ENCODE measurements at regions not wholly inside any gene's neighbourhood (a gene's known extent, or its start where the extent isn't known, plus 50 kb on each side); places are given as distances from the start of the nearest gene placed in this dataset.

GRCh38 chr17:77435272-77436057, 294.7 kb downstream of the SEC14L1 start:
- no peak for DNase-seq

- no peak for DNase-seq
Measured at GRCh38 chr17:77436058-77436442, 295.3 kb downstream of the SEC14L1 start.

GRCh38 chr17:77436481-77436880, 295.7 kb downstream of the SEC14L1 start:
- DNase-seq, result no peak

GRCh38 chr17:77437017-77437416, 296.2 kb downstream of the SEC14L1 start:
- peak; percentile 81 for DNase-seq

- no peak for DNase-seq
Measured at GRCh38 chr17:77437747-77438146, 297.0 kb downstream of the SEC14L1 start.

- DNase-seq, result peak; percentile 60
Measured at GRCh38 chr17:77438241-77439188, 297.7 kb downstream of the SEC14L1 start.

GRCh38 chr17:77439189-77440018, 298.6 kb downstream of the SEC14L1 start:
- DNase-seq, result no peak

GRCh38 chr17:77440560-77440981, 299.8 kb downstream of the SEC14L1 start:
- DNase-seq, result peak; percentile 63

- DNase-seq, result peak; percentile 82
Measured at GRCh38 chr17:77441130-77441920, 300.6 kb downstream of the SEC14L1 start.

- no peak for DNase-seq
Measured at GRCh38 chr17:77441940-77442339, 301.2 kb downstream of the SEC14L1 start.

- DNase-seq, result peak; percentile 46
Measured at GRCh38 chr17:77442976-77443747, 302.4 kb downstream of the SEC14L1 start.

GRCh38 chr17:77443748-77444260, 303.0 kb downstream of the SEC14L1 start:
- no peak for DNase-seq

GRCh38 chr17:77444628-77444983, 303.8 kb downstream of the SEC14L1 start:
- no peak for DNase-seq

GRCh38 chr17:77444984-77445759, 304.4 kb downstream of the SEC14L1 start:
- peak; percentile 92 for DNase-seq

GRCh38 chr17:77445760-77446532, 305.2 kb downstream of the SEC14L1 start:
- DNase-seq, result peak; percentile 93

- no peak for DNase-seq
Measured at GRCh38 chr17:77446940-77447634, 306.3 kb downstream of the SEC14L1 start.

- DNase-seq, result no peak
Measured at GRCh38 chr17:77449373-77449907, 308.7 kb downstream of the SEC14L1 start.
